CD4-positive, alpha-beta T cell treated with Interleukin-15 for 1 hour (primary cell): ENCODE measurements at regions not wholly inside any gene's neighbourhood (a gene's known extent, or its start where the extent isn't known, plus 50 kb on each side); places are given as distances from the start of the nearest gene placed in this dataset.

Experiments
- DNase-seq: peaks from one replicate; pipeline ENCODE4 v3.0.0-alpha.2; 2020

DNA sequence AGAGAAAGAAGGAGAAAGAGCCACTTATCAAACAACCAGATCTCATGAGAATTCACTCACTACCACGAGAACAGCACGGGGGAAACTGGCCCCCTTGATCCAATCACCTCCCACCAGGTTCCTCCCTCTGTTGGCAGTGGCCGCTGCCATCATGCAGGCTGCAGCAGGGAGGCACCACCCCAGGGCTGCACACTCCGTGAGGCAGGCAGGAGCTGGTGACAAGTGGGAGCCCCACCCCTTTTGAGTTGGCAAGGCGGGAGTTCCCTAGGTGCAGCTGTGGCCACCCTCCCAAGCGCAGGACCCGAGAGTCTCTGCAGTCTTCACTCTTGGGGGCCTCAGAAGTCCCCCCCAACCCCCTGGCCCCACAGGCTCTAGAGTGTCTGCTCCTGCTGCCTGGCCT is 83.9 kb upstream of the GJB5 start:
- DNase-seq = no peak

DNA sequence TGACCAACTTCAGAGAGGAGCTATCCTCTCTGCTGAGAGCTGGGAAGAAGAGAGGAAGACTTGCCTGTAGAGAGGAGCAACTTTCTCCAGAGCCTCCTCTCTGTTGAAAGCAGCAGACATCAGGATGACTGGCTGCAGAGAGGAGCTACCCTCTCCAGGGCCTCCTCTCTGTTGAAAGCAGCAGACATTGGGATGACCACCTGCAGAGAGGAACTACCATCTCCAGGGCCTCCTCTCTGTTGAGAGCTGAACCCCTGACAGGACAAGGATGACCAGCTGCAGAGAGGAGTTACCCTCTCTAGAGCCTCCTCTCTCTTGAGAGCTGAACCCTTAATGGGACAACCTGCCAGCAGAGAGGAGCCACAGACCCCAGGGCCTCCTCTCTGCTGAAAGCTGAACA is 83.0 kb upstream of the GJB5 start:
- no peak for DNase-seq

- DNase-seq = no peak
Observed at GRCh38 chr1:34681480-34682451, 73.1 kb upstream of the GJB5 start.

GRCh38 chr1:34682452-34683223 is 72.2 kb upstream of the GJB5 start:
- DNase-seq = no peak

- DNase-seq = no peak
Observed at GRCh38 chr1:34683616-34684015, 71.2 kb upstream of the GJB5 start.

- no peak for DNase-seq
Observed at GRCh38 chr1:34684266-34684665, 70.6 kb upstream of the GJB5 start.

- DNase-seq = no peak
Observed at GRCh38 chr1:34685225-34685624, 69.6 kb upstream of the GJB5 start.

- no peak for DNase-seq
Observed at GRCh38 chr1:34686531-34686930, 68.3 kb upstream of the GJB5 start.

DNA sequence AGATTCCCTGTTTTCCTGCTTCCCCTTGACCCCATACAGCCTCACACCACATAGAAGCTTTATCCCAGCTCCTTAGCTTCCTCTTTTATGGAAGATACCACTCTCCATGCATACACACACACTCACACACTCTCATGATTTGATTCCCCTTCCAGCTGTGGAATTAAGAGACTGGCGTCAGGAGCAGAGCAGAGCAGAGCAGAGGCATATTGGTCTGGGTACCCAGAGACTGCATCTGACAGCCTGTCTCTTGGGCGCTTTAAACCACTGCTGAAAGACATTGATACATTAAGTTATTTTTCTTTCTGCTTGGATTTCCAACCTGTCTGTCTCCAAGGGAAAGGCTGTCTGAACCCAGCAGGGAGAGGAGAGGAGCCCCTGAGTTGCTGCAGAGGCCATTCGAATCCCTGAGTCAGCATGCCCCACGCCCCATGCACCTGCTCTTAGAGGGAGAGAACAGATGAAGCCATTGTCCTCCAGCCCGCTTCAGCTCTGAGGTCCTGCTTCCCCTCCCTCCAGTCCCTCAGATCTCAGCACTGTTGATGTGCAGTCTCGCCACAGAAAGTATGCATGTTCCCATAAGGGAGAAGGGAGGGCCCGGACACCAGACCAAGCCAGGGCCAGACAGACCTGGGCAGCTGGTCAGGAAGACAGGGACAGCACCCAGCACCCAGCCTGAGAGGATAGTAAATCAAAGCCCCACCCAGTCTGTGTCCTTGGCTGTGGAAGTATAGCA is 66.7 kb upstream of the GJB5 start:
- no peak for DNase-seq

GRCh38 chr1:34690269-34690668 is 64.6 kb upstream of the GJB5 start:
- DNase-seq = no peak

- no peak for DNase-seq
Observed at GRCh38 chr1:34693081-34693480, 61.8 kb upstream of the GJB5 start.

DNA sequence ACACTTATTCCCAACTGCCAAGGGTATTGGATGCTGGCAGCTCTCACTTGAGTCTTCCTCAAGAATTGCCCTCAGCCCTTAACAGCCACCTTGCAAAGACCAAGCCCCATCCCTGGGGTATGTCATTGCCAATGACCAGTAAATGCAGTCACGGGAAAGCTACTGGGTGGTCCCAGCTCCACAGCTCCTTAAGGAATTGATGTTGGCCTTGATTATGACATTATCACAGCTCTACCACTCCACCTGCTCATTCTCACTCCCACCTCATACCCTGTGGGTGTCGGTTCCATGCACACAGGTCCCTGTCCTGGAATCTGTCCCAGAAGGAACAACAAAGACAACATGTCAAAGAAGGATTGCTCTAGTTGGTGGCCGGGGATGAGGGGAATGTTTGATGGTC is 60.5 kb upstream of the GJB5 start:
- DNase-seq = no peak

DNA sequence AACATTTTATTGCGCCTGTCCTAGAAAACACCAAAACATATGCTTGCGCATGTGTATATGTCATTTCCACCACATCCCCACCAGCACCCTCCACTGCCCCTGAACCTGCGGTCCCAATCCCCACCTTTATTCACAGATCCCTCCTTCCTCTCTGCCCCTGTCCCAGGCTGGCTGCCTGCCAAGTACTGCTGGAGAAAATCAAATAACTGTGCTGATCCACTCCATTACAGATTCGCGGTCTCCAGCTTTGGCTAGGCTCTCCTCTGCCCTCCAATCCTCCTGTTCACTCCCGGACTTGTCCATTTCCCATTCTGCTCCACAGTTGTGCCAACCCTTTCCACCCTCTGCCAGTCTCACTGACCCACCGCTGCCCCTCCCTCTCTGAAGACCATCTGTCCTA is 59.3 kb upstream of the GJB5 start:
- DNase-seq = no peak

DNA sequence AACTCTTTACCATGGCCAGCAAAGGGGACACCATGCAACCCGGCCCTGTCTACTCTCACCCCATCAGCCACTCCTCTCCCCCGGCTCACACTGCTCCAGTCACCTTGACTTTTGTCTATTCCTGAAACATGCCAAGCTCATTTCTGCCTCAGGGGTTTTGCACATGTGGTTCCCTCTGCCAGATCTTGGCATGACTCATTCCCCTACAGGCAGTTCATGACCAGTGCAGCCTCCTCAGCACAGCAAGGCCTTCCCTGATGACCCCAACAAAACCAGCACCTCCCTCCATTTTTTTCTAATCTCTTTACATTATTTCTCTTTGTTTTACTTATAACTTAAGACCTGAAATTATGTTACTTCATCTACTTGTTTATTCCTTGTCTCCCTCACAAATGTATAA is 58.6 kb upstream of the GJB5 start:
- DNase-seq = no peak

GRCh38 chr1:34696981-34697380 is 57.9 kb upstream of the GJB5 start:
- DNase-seq = no peak

GRCh38 chr1:34697818-34698217 is 57.0 kb upstream of the GJB5 start:
- DNase-seq = no peak

- no peak for DNase-seq
Observed at GRCh38 chr1:34701326-34702060, 53.4 kb upstream of the GJB5 start.
